HCT116 (cell line): ENCODE measurements at regions not wholly inside any gene's neighbourhood (a gene's known extent, or its start where the extent isn't known, plus 50 kb on each side); places are given as distances from the start of the nearest gene placed in this dataset.

ENCODE experiments used
- ATAC-seq: fragments of 200-7000 bp; cut with Tn5 transposase; 2 replicates; pipeline ENCODE4 v1.9.1; 2020; ENCODE audit warnings: mild to moderate bottlenecking, moderate library complexity
- BruUV-seq: library from RNA; stranded (reverse); fragments of 400-500 nt; replicated peaks from 2 replicates; lab custom pipeline; 2021; lab: Mats Ljungman, UMichigan
- CTCF ChIA-PET: fragments of 300-600 bp; sonication (Branson Sonifier 250); formaldehyde crosslinking; loops from one replicate; lab custom pipeline; 2021; ENCODE audit warnings: antibody characterized with exemption; lab: Charles Lee
- POLR2A ChIA-PET: fragments of 300-600, 350-600 bp; sonication (Branson Sonifier 250); formaldehyde crosslinking; loops from one replicate; lab custom pipeline; 2021; ENCODE audit warnings: antibody characterized with exemption; lab: Charles Lee
- RAD21 ChIA-PET, 2 experiments: fragments of 300-600 bp; sonication (Branson Sonifier 250); formaldehyde crosslinking; loops; one replicate each; lab custom pipeline; 2023; ENCODE audit warnings: low total read pairs in 2 of 2; ENCODE audit not compliant: uncharacterized antibody in 2 of 2, unreplicated experiment in 2 of 2, low non-redundant PET in 1 of 2; lab: Charles Lee
- DNase-seq: peaks from one replicate; pipeline ENCODE4 v3.0.0-alpha.2; 2010; ENCODE audit warnings: low read depth, low spot score
- H2AFZ ChIP-seq: fragments of 200-600 bp; shearing (Covaris generic), sonication (generic); 2 replicates; pipeline ENCODE4 v1.6.1; 2017; ENCODE audit warnings: low read depth, mixed run types, mixed read lengths, antibody characterized with exemption, low read length; ENCODE audit not compliant: poor library complexity, severe bottlenecking
- H3K27ac ChIP-seq: 2 replicates; pipeline ENCODE4 v1.5.1; 2012; ENCODE audit warnings: low read depth, low read length
- H3K27me3 ChIP-seq: fragments of 200-600 bp; sonication (generic); 2 replicates; pipeline ENCODE4 v1.6.1; 2016; ENCODE audit warnings: mixed run types, low read length, mixed read lengths; ENCODE audit not compliant: insufficient read depth
- H3K36me3 ChIP-seq, 2 experiments: fragments of 200-500 bp in 1 of 2; fragments of 200-600 bp in 1 of 2; sonication (Bioruptor generic) in 1 of 2; sonication (generic) in 1 of 2; 2 replicates each; pipeline versions ENCODE4 v1.5.1 to v1.6.1; 2014 to 2016; ENCODE audit warnings: low read length in 2 of 2, inconsistent platforms in 1 of 2, mixed read lengths in 1 of 2, mixed run types in 1 of 2; ENCODE audit not compliant: insufficient read depth in 2 of 2, control insufficient read depth in 1 of 2
- H3K4me1 ChIP-seq, 2 experiments: fragments of 200-600 bp in 1 of 2; sonication (generic) in 1 of 2; 2 replicates each; pipeline versions ENCODE4 v1.5.1 to v1.6.1; 2012 to 2017; ENCODE audit warnings: low read length in 2 of 2, inconsistent platforms in 1 of 2, mild to moderate bottlenecking in 1 of 2, mixed read lengths in 1 of 2, mixed run types in 1 of 2, moderate library complexity in 1 of 2; ENCODE audit not compliant: insufficient read depth in 2 of 2, control insufficient read depth in 1 of 2
- H3K4me2 ChIP-seq: fragments of 200-600 bp; sonication (generic); 2 replicates; pipeline ENCODE4 v1.6.1; 2017; ENCODE audit warnings: mixed run types, low read length, mixed read lengths
- H3K4me3 ChIP-seq, 2 experiments: fragments of 200-600 bp in 1 of 2; sonication (generic) in 1 of 2; replicated peaks in 1 of 2; 2 replicates each; pipeline ENCODE4 v1.5.1; 2011 to 2016; ENCODE audit warnings: low read length in 2 of 2, control low read depth in 1 of 2, low read depth in 1 of 2, mild to moderate bottlenecking in 1 of 2, mixed read lengths in 1 of 2, mixed run types in 1 of 2
- H3K79me2 ChIP-seq: fragments of 200-600 bp; sonication (generic); 2 replicates; pipeline ENCODE4 v1.6.1; 2017; ENCODE audit warnings: mild to moderate bottlenecking, mixed run types, low read length, moderate library complexity, mixed read lengths; ENCODE audit not compliant: insufficient read depth
- H3K9ac ChIP-seq: fragments of 200-600 bp; sonication (generic); 2 replicates; pipeline ENCODE4 v1.6.1; 2016; ENCODE audit warnings: low read length, mixed read lengths
- H3K9me2 ChIP-seq: fragments of 200-600 bp; sonication (generic), shearing (Covaris generic); 2 replicates; pipeline ENCODE4 v1.6.1; 2017; ENCODE audit warnings: mixed run types, mild to moderate bottlenecking, moderate library complexity; ENCODE audit not compliant: insufficient read depth
- H3K9me3 ChIP-seq, 2 experiments: fragments of 200-500 bp in 1 of 2; fragments of 200-600 bp in 1 of 2; sonication (Bioruptor generic) in 1 of 2; sonication (generic) in 1 of 2; 2 replicates each; pipeline ENCODE4 v1.6.1; 2014 to 2017; ENCODE audit warnings: low read length in 2 of 2, mixed read lengths in 2 of 2, inconsistent platforms in 1 of 2, low read depth in 1 of 2, mild to moderate bottlenecking in 1 of 2, mixed run types in 1 of 2, moderate library complexity in 1 of 2; ENCODE audit not compliant: control insufficient read depth in 1 of 2, insufficient read depth in 1 of 2
- H4K20me1 ChIP-seq: fragments of 200-600 bp; sonication (generic), shearing (Covaris generic); 2 replicates; pipeline ENCODE4 v1.6.1; 2017; ENCODE audit warnings: mixed run types, mild to moderate bottlenecking, moderate library complexity; ENCODE audit not compliant: insufficient read depth
- EGR1 ChIP-seq: IDR thresholded peaks from 2 replicates; pipeline ENCODE4 v1.6.1; 2012; ENCODE audit warnings: low read depth
- EZH2 ChIP-seq: fragments of 200-600 bp; sonication (generic); IDR thresholded peaks from 2 replicates; pipeline ENCODE4 v1.6.1; 2017; ENCODE audit warnings: antibody characterized with exemption, mixed run types
- FOSL1 ChIP-seq: IDR thresholded peaks from 2 replicates; pipeline ENCODE4 v1.6.1; 2012; ENCODE audit warnings: low read depth
- JUND ChIP-seq: IDR thresholded peaks from 2 replicates; pipeline ENCODE4 v1.6.1; 2012
- POLR2AphosphoS5 ChIP-seq: IDR thresholded peaks from 2 replicates; pipeline ENCODE4 v1.6.1; 2011; ENCODE audit warnings: mild to moderate bottlenecking, low read depth, low read length, moderate library complexity
- SIN3A ChIP-seq: IDR thresholded peaks from 2 replicates; pipeline ENCODE4 v1.6.1; 2012; ENCODE audit warnings: low read depth
- intact Hi-C: fragments of 100-400 bp; cut with micrococcal nuclease; formaldehyde crosslinking; loops from 2 replicates; pipeline ENCODE4 v1.10.0; 2022
- TF ChIP-seq, protein P1 (sequence below): IDR thresholded peaks from 2 replicates; pipeline ENCODE4 v1.6.1; 2012
- TF ChIP-seq, protein P2 (sequence below): IDR thresholded peaks from 2 replicates; pipeline ENCODE4 v1.6.1; 2011; ENCODE audit warnings: mild to moderate bottlenecking, low read length, moderate library complexity; ENCODE audit not compliant: insufficient replicate concordance; ENCODE audit errors: extremely low read depth
- TF ChIP-seq, protein P3 (sequence below): IDR thresholded peaks from 2 replicates; pipeline ENCODE4 v1.6.1; 2012; ENCODE audit warnings: low read depth

DNA sequence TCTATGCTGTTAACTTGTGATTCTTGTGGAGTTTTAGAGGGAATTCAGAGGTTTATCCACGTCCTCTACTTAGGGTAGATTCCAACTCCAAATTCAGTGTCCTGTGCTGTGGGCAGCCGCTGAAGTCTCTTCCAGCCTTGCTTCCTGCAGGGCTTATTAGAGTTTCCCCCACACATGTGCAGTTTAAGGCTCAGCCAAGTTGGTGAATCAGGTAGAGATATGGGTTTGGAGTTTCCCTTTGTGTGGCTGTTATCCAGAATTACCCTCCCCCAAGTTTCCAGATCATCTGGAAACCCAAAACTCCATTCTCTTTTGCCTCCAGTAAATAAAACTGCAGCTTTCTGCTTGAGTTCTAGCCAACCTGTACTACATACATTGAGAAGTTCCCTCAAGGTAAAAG, 853.7 kb downstream of the GALC start:
- Histone ChIP-seq H4K20me1 (no peaks in the 10 kb centered on the region), H2AFZ (no peak overlapping the region), H3K36me3 (no peaks in the 10 kb centered on the region), H3K4me2 (no peak overlapping the region), H3K9me3 (peaks cover 4 to 23% of the 10 kb centered on the region in 2 experiments; a peak in 2 of 4 replicates), H3K4me3 (no peak overlapping the region), H3K4me1 (no peaks in the 10 kb centered on the region), H3K9ac (no peak overlapping the region), H3K9me2 (no peaks in the 10 kb centered on the region), H3K27ac (no peak overlapping the region), H3K79me2 (no peaks in the 10 kb centered on the region), H3K27me3 (no peaks in the 10 kb centered on the region)
- ChIA-PET RAD21 (no interaction called here), CTCF (no interaction called here), POLR2A (no interaction called here)
- no TSS peak for BruUV-seq
- TF ChIP-seq, protein P1, sequence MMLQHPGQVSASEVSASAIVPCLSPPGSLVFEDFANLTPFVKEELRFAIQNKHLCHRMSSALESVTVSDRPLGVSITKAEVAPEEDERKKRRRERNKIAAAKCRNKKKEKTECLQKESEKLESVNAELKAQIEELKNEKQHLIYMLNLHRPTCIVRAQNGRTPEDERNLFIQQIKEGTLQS, result no peak
- TF ChIP-seq JUND, result no peak
- TF ChIP-seq, protein P2, sequence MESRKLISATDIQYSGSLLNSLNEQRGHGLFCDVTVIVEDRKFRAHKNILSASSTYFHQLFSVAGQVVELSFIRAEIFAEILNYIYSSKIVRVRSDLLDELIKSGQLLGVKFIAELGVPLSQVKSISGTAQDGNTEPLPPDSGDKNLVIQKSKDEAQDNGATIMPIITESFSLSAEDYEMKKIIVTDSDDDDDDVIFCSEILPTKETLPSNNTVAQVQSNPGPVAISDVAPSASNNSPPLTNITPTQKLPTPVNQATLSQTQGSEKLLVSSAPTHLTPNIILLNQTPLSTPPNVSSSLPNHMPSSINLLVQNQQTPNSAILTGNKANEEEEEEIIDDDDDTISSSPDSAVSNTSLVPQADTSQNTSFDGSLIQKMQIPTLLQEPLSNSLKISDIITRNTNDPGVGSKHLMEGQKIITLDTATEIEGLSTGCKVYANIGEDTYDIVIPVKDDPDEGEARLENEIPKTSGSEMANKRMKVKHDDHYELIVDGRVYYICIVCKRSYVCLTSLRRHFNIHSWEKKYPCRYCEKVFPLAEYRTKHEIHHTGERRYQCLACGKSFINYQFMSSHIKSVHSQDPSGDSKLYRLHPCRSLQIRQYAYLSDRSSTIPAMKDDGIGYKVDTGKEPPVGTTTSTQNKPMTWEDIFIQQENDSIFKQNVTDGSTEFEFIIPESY, result no peak
- TF ChIP-seq EGR1, result no peak
- no peak for TF ChIP-seq POLR2AphosphoS5
- TF ChIP-seq SIN3A, result no peak
- TF ChIP-seq, protein P3, sequence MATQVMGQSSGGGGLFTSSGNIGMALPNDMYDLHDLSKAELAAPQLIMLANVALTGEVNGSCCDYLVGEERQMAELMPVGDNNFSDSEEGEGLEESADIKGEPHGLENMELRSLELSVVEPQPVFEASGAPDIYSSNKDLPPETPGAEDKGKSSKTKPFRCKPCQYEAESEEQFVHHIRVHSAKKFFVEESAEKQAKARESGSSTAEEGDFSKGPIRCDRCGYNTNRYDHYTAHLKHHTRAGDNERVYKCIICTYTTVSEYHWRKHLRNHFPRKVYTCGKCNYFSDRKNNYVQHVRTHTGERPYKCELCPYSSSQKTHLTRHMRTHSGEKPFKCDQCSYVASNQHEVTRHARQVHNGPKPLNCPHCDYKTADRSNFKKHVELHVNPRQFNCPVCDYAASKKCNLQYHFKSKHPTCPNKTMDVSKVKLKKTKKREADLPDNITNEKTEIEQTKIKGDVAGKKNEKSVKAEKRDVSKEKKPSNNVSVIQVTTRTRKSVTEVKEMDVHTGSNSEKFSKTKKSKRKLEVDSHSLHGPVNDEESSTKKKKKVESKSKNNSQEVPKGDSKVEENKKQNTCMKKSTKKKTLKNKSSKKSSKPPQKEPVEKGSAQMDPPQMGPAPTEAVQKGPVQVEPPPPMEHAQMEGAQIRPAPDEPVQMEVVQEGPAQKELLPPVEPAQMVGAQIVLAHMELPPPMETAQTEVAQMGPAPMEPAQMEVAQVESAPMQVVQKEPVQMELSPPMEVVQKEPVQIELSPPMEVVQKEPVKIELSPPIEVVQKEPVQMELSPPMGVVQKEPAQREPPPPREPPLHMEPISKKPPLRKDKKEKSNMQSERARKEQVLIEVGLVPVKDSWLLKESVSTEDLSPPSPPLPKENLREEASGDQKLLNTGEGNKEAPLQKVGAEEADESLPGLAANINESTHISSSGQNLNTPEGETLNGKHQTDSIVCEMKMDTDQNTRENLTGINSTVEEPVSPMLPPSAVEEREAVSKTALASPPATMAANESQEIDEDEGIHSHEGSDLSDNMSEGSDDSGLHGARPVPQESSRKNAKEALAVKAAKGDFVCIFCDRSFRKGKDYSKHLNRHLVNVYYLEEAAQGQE, result no peak
- TF ChIP-seq EZH2, result no peak
- TF ChIP-seq FOSL1, result no peak
- DNase-seq, result no peak
- intact Hi-C loops, result no loop called here
- ATAC-seq, result no peak
